GM19463 (cell line): ENCODE measurements at regions not wholly inside any gene's neighbourhood (a gene's known extent, or its start where the extent isn't known, plus 50 kb on each side); places are given as distances from the start of the nearest gene placed in this dataset.
"Not testable (repeated sequence)": the region's sequence is repeated elsewhere in the genome, so short reads cannot be mapped to it uniquely, and the experiment has no call there.

Source experiments
- ATAC-seq: cut with Tn5 transposase; IDR thresholded peaks from one replicate; pipeline ENCODE4 v1.9.1; 2021; ENCODE audit warnings: mild to moderate bottlenecking, moderate library complexity; ENCODE audit not compliant: unreplicated experiment

- not testable (repeated sequence) for ATAC-seq
These were observed 1265.9 kb upstream of the PCDH10 start for GRCh38 chr4:131883181-131883580.

- ATAC-seq = not testable (repeated sequence)
These were observed 1223.4 kb upstream of the PCDH10 start for GRCh38 chr4:131925662-131926061.

GRCh38 chr4:131967646-131968045, 1181.4 kb upstream of the PCDH10 start:
- ATAC-seq = not testable (repeated sequence)

- no peak for ATAC-seq
These were observed 1174.4 kb upstream of the PCDH10 start for GRCh38 chr4:131974730-131975129.

- ATAC-seq = not testable (repeated sequence)
These were observed 1173.6 kb upstream of the PCDH10 start for GRCh38 chr4:131975276-131976132.

GRCh38 chr4:131976133-131977002, 1172.7 kb upstream of the PCDH10 start:
- not testable (repeated sequence) for ATAC-seq

- no peak for ATAC-seq
These were observed 1171.0 kb upstream of the PCDH10 start for GRCh38 chr4:131978120-131978519.

- ATAC-seq = no peak
These were observed 1159.5 kb upstream of the PCDH10 start for GRCh38 chr4:131989576-131989975.

- no peak for ATAC-seq
These were observed 1147.6 kb upstream of the PCDH10 start for GRCh38 chr4:132001542-132001941.

- ATAC-seq = no peak
These were observed 1145.5 kb upstream of the PCDH10 start for GRCh38 chr4:132003593-132003992.

- ATAC-seq = no peak
These were observed 1133.8 kb upstream of the PCDH10 start for GRCh38 chr4:132015321-132015720.

- ATAC-seq = no peak
These were observed 1132.3 kb upstream of the PCDH10 start for GRCh38 chr4:132016703-132017350.

GRCh38 chr4:132026166-132026565, 1122.9 kb upstream of the PCDH10 start:
- ATAC-seq = no peak

GRCh38 chr4:132026816-132027215, 1122.3 kb upstream of the PCDH10 start:
- no peak for ATAC-seq

- ATAC-seq = no peak
These were observed 1092.6 kb upstream of the PCDH10 start for GRCh38 chr4:132056496-132056895.

- no peak for ATAC-seq
These were observed 1089.9 kb upstream of the PCDH10 start for GRCh38 chr4:132059227-132059626.

- no peak for ATAC-seq
These were observed 1086.4 kb upstream of the PCDH10 start for GRCh38 chr4:132062611-132063239.

- no peak for ATAC-seq
These were observed 1085.3 kb upstream of the PCDH10 start for GRCh38 chr4:132063829-132064228.

- no peak for ATAC-seq
These were observed 1083.1 kb upstream of the PCDH10 start for GRCh38 chr4:132065940-132066495.

GRCh38 chr4:132071815-132072214, 1077.3 kb upstream of the PCDH10 start:
- no peak for ATAC-seq
